H1 (cell line): ENCODE measurements at regions not wholly inside any gene's neighbourhood (a gene's known extent, or its start where the extent isn't known, plus 50 kb on each side); places are given as distances from the start of the nearest gene placed in this dataset.

Source experiments
- CTCF ChIA-PET: fragments of 300-600 bp; sonication (Branson Sonifier 250); formaldehyde crosslinking; loops from one replicate; lab custom pipeline; 2021; ENCODE audit not compliant: partially characterized antibody; lab: Charles Lee
- POLR2A ChIA-PET: fragments of 300-600 bp; sonication (Branson Sonifier 250); formaldehyde crosslinking; loops from one replicate; lab custom pipeline; 2021; ENCODE audit warnings: inconsistent platforms; ENCODE audit not compliant: partially characterized antibody; lab: Charles Lee
- DNase-seq, 2 experiments: peaks; one replicate each; pipeline versions ENCODE4 v3.0.0 to v3.0.0-alpha.2; 2010 to 2022; ENCODE audit warnings: low spot score in 2 of 2, low read depth in 1 of 2, mixed read lengths in 1 of 2
- FAIRE-seq: peaks from 2 replicates; lab custom pipeline; 2011; peaks lifted over from hg19 to GRCh38; lab: Jason Lieb, UNC
- H2AFZ ChIP-seq: 2 replicates; pipeline ENCODE4 v1.8.1; 2012; ENCODE audit warnings: low read length, inconsistent platforms
- H2AK5ac ChIP-seq: 2 replicates; pipeline ENCODE4 v1.6.1; 2013; ENCODE audit warnings: low read depth, low read length
- H2BK120ac ChIP-seq: replicated peaks from 2 replicates; pipeline ENCODE3; 2013; ENCODE audit warnings: low read depth, low read length, inconsistent platforms
- H2BK12ac ChIP-seq: 2 replicates; pipeline ENCODE4 v1.6.1; 2013; ENCODE audit warnings: low read depth, low read length
- H2BK15ac ChIP-seq: 2 replicates; pipeline ENCODE4 v1.6.1; 2013; ENCODE audit warnings: low read length
- H2BK20ac ChIP-seq: 2 replicates; pipeline ENCODE4 v1.6.1; 2013; ENCODE audit warnings: low read length
- H2BK5ac ChIP-seq: 2 replicates; pipeline ENCODE4 v1.6.1; 2013; ENCODE audit warnings: low read depth, low read length
- H3K14ac ChIP-seq: 2 replicates; pipeline ENCODE4 v1.6.1; 2013; ENCODE audit warnings: inconsistent platforms; ENCODE audit not compliant: insufficient read length
- H3K18ac ChIP-seq: 2 replicates; pipeline ENCODE4 v1.6.1; 2013; ENCODE audit warnings: low read length; ENCODE audit errors: extremely low read depth
- H3K23ac ChIP-seq: 2 replicates; pipeline ENCODE4 v1.6.1; 2013; ENCODE audit warnings: inconsistent platforms; ENCODE audit not compliant: insufficient read length
- H3K23me2 ChIP-seq: 2 replicates; pipeline ENCODE4 v1.6.1; 2013; ENCODE audit warnings: low read depth, low read length
- H3K27ac ChIP-seq: 2 replicates; pipeline ENCODE4 v1.6.1; 2011; ENCODE audit warnings: low read depth, low read length, inconsistent platforms
- H3K27me3 ChIP-seq, 4 experiments: replicated peaks in 1 of 4; 1 replicate in 1 of 4; 2 replicates in 3 of 4; pipeline versions ENCODE4 v1.6.1 to v1.8.1; 2011 to 2013; ENCODE audit warnings: low read length in 3 of 4, mild to moderate bottlenecking in 3 of 4, inconsistent platforms in 2 of 4, mixed read lengths in 2 of 4, moderate library complexity in 1 of 4; ENCODE audit not compliant: control insufficient read depth in 3 of 4, insufficient read depth in 3 of 4; ENCODE audit errors: extremely low read depth in 1 of 4
- H3K36me3 ChIP-seq, 4 experiments: 2 replicates each; pipeline versions ENCODE4 v1.6.1 to v1.8.1; 2011 to 2013; ENCODE audit warnings: mild to moderate bottlenecking in 4 of 4, low read length in 3 of 4, moderate library complexity in 2 of 4, control low read depth in 1 of 4, inconsistent platforms in 1 of 4; ENCODE audit not compliant: insufficient read depth in 4 of 4, control insufficient read depth in 2 of 4
- H3K4ac ChIP-seq: replicated peaks from 2 replicates; pipeline ENCODE3; 2013; ENCODE audit warnings: low read length, low read depth, mixed read lengths, inconsistent platforms; ENCODE audit not compliant: insufficient read length
- H3K4me1 ChIP-seq, 4 experiments: replicated peaks in 1 of 4; 1 replicate in 1 of 4; 2 replicates in 3 of 4; pipeline versions ENCODE4 v1.6.1 to v1.8.1; 2011 to 2013; ENCODE audit warnings: low read length in 3 of 4, inconsistent platforms in 2 of 4, mixed read lengths in 1 of 4; ENCODE audit not compliant: insufficient read depth in 4 of 4, control insufficient read depth in 3 of 4
- H3K4me2 ChIP-seq, 2 experiments: 2 replicates each; pipeline versions ENCODE4 v1.6.1 to v1.8.1; 2011 to 2013; ENCODE audit warnings: low read depth in 2 of 2, low read length in 2 of 2, control low read depth in 1 of 2, inconsistent platforms in 1 of 2, mild to moderate bottlenecking in 1 of 2; ENCODE audit not compliant: insufficient read depth in 1 of 2
- H3K4me3 ChIP-seq, 4 experiments: fragments of 200-600, 300-600 bp in 1 of 4; sonication (generic), shearing (Covaris generic), sonication (Bioruptor Twin) in 1 of 4; 2 replicates each; pipeline versions ENCODE4 v1.5.1 to v1.8.1; 2011 to 2016; ENCODE audit warnings: low read length in 4 of 4, low read depth in 3 of 4, control low read depth in 2 of 4, inconsistent platforms in 2 of 4, mild to moderate bottlenecking in 2 of 4, mixed read lengths in 1 of 4, moderate library complexity in 1 of 4; ENCODE audit not compliant: insufficient read depth in 2 of 4; ENCODE audit errors: extremely low read depth in 1 of 4
- H3K56ac ChIP-seq: replicated peaks from 2 replicates; pipeline ENCODE3; 2013; ENCODE audit warnings: low read depth, mild to moderate bottlenecking, mixed read lengths, low read length, inconsistent platforms; ENCODE audit not compliant: insufficient read length
- H3K79me1 ChIP-seq: 2 replicates; pipeline ENCODE4 v1.6.1; 2013; ENCODE audit warnings: low read depth, low read length, control low read depth
- H3K79me2 ChIP-seq, 2 experiments: 2 replicates each; pipeline versions ENCODE4 v1.6.1 to v1.8.1; 2012 to 2013; ENCODE audit warnings: low read length in 2 of 2, mild to moderate bottlenecking in 2 of 2, inconsistent platforms in 1 of 2; ENCODE audit not compliant: insufficient read depth in 2 of 2, control insufficient read depth in 1 of 2
- H3K9ac ChIP-seq, 4 experiments: replicated peaks in 1 of 4; 1 replicate in 1 of 4; 2 replicates in 3 of 4; pipeline versions ENCODE4 v1.6.1 to v1.8.1; 2011 to 2013; ENCODE audit warnings: low read depth in 3 of 4, low read length in 3 of 4, control low read depth in 2 of 4, mild to moderate bottlenecking in 2 of 4, moderate library complexity in 2 of 4, inconsistent platforms in 1 of 4; ENCODE audit errors: extremely low read depth in 1 of 4
- H3K9me3 ChIP-seq, 2 experiments: 2 replicates each; pipeline versions ENCODE4 v1.6.1 to v1.8.1; 2012 to 2013; ENCODE audit warnings: mild to moderate bottlenecking in 2 of 2, moderate library complexity in 2 of 2, control low read depth in 1 of 2, inconsistent platforms in 1 of 2, low read depth in 1 of 2, low read length in 1 of 2, mixed read lengths in 1 of 2; ENCODE audit not compliant: insufficient read depth in 2 of 2
- H4K20me1 ChIP-seq, 2 experiments: replicated peaks in 1 of 2; 2 replicates each; pipeline versions ENCODE3 to v1.8.1; 2011 to 2013; ENCODE audit warnings: inconsistent platforms in 2 of 2, low read length in 2 of 2, mild to moderate bottlenecking in 1 of 2; ENCODE audit not compliant: insufficient read depth in 2 of 2, control insufficient read depth in 1 of 2
- H4K5ac ChIP-seq: 2 replicates; pipeline ENCODE4 v1.6.1; 2013; ENCODE audit warnings: low read length, low read depth, mixed read lengths, inconsistent platforms; ENCODE audit not compliant: insufficient read length
- H4K8ac ChIP-seq: 2 replicates; pipeline ENCODE4 v1.8.0; 2013; ENCODE audit warnings: mild to moderate bottlenecking, moderate library complexity, low read length, inconsistent platforms; ENCODE audit not compliant: insufficient read depth; ENCODE audit errors: extremely low read depth
- H4K91ac ChIP-seq: replicated peaks from 2 replicates; pipeline ENCODE3; 2013; ENCODE audit warnings: low read length, mixed read lengths, inconsistent platforms; ENCODE audit not compliant: insufficient read length
- ASH2L ChIP-seq: fragments of 200-600, 300-600 bp; sonication (generic); IDR thresholded peaks from one replicate; pipeline ENCODE4 v1.7.1; 2017; ENCODE audit warnings: low read length
- BCL11A ChIP-seq, 2 experiments: IDR thresholded peaks; one replicate each; pipeline ENCODE4 v1.6.1; 2011; ENCODE audit warnings: low read depth in 2 of 2, low read length in 2 of 2, mild to moderate bottlenecking in 2 of 2
- CEBPB ChIP-seq: IDR thresholded peaks from 2 replicates; pipeline ENCODE4 v1.6.1; 2012; ENCODE audit warnings: low read depth, low read length
- EZH2 ChIP-seq: fragments of 200-600 bp; sonication (generic); IDR thresholded peaks from 2 replicates; pipeline ENCODE4 v1.7.1; 2012; ENCODE audit warnings: low read depth, mild to moderate bottlenecking, moderate library complexity, low read length, inconsistent platforms; ENCODE audit not compliant: severe bottlenecking
- GTF2F1 ChIP-seq: IDR thresholded peaks from 2 replicates; pipeline ENCODE4 v1.6.1; 2012; ENCODE audit warnings: low read depth, low read length, improper control_type of control experiment, borderline replicate concordance
- NANOG ChIP-seq: IDR thresholded peaks from 2 replicates; pipeline ENCODE4 v1.6.1; 2011; ENCODE audit warnings: low read length, low read depth, mild to moderate bottlenecking, inconsistent platforms; ENCODE audit not compliant: insufficient read depth, poor library complexity, severe bottlenecking
- POLR2A ChIP-seq, 2 experiments: IDR thresholded peaks; 1 replicate in 1 of 2; 2 replicates in 1 of 2; pipeline ENCODE4 v1.6.1; 2011; ENCODE audit warnings: low read depth in 2 of 2, low read length in 2 of 2, mild to moderate bottlenecking in 2 of 2; ENCODE audit errors: control extremely low read depth in 1 of 2
- RFX5 ChIP-seq: IDR thresholded peaks from 2 replicates; pipeline ENCODE4 v1.6.1; 2011; ENCODE audit warnings: low read depth, low read length, improper control_type of control experiment, borderline replicate concordance
- SIN3A ChIP-seq, 2 experiments: IDR thresholded peaks in 1 of 2; conservative IDR thresholded peaks in 1 of 2; 2 replicates each; pipeline ENCODE4 v1.6.1; 2011 to 2012; ENCODE audit warnings: low read length in 2 of 2, improper control_type of control experiment in 1 of 2, low read depth in 1 of 2, mild to moderate bottlenecking in 1 of 2
- SP4 ChIP-seq: IDR thresholded peaks from 2 replicates; pipeline ENCODE4 v1.6.1; 2012; ENCODE audit warnings: low read length, inconsistent platforms
- WGBS, 2 experiments: shearing (Covaris generic) in 1 of 2; methylation state at CpG; one replicate each; pipeline versions ENCODE4 v1.1.6 to v1.1.7; 2013 to 2015; ENCODE audit warnings: low lambda C conversion rate in 2 of 2, mixed read lengths in 2 of 2, inconsistent platforms in 1 of 2, low coverage in 1 of 2, missing lambda C conversion rate in 1 of 2; ENCODE audit not compliant: insufficient replicate concordance in 2 of 2, insufficient coverage in 1 of 2, insufficient read length in 1 of 2; ENCODE audit errors: extremely low coverage in 1 of 2, missing lambda C conversion rate in 1 of 2; 5-methylcytosine and 5-hydroxymethylcytosine counted together
- TF ChIP-seq, protein P1 (sequence below): IDR thresholded peaks from 2 replicates; pipeline ENCODE4 v1.6.1; 2011; ENCODE audit warnings: low read length, improper control_type of control experiment

GRCh38 chr4:181293014-181293413 is 950.2 kb upstream of the TENM3 start:
- Histone ChIP-seq H3K9me3 (no peaks in the 10 kb centered on the region), H3K4me3 (no peak overlapping the region), H3K79me2 (no peaks in the 10 kb centered on the region), H3K4ac (no peak overlapping the region), H3K4me1 (no peaks in the 10 kb centered on the region; a peak in 2 of 7 replicates), H2BK12ac (no peak overlapping the region), H4K20me1 (no peaks in the 10 kb centered on the region), H2BK20ac (no peak overlapping the region), H2AK5ac (no peak overlapping the region), H2BK5ac (no peak overlapping the region), H3K14ac (no peak overlapping the region), H3K23ac (no peak overlapping the region), H3K18ac (no peak overlapping the region), H3K23me2 (no peaks in the 10 kb centered on the region), H4K91ac (no peak overlapping the region), H2BK120ac (no peak overlapping the region), H3K9ac (no peak overlapping the region), H3K56ac (no peak overlapping the region), H3K79me1 (no peaks in the 10 kb centered on the region), H2AFZ (no peak overlapping the region), H2BK15ac (no peak overlapping the region), H3K27me3 (no peaks in the 10 kb centered on the region), H3K36me3 (no peaks in the 10 kb centered on the region), H4K5ac (no peak overlapping the region), H3K27ac (no peak overlapping the region), H4K8ac (no peak overlapping the region), H3K4me2 (no peak overlapping the region)
- ChIA-PET CTCF (interaction anchor here (1.0 to 3.1 kb wide), 2 partner anchors 8 to 29 kb away, joined by 3 to 18 read pairs; no protein-coding TSS in a partner anchor), POLR2A (no interaction called here)
- no peak for DNase-seq
- TF ChIP-seq CEBPB (no peak), GTF2F1 (no peak), ASH2L (no peak), NANOG (no peak), SIN3A (conservative IDR thresholded peaks at IDR 0.05 in 1 of 2, IDR thresholded peaks at IDR 0.05 in 1 of 2; ENCODE audit: low read depth in 1 of 2, low read length in 2 of 2) (no peak), BCL11A (IDR thresholded peaks at IDR 0.05; ENCODE audit: low read depth in 2 of 2, low read length in 2 of 2) (no peak), SP4 (no peak), RFX5 (no peak), EZH2 (no peak), POLR2A (IDR thresholded peaks at IDR 0.05; ENCODE audit: control extremely low read depth in 1 of 2, low read depth in 2 of 2, low read length in 2 of 2) (no peak)
- TF ChIP-seq, protein P1, sequence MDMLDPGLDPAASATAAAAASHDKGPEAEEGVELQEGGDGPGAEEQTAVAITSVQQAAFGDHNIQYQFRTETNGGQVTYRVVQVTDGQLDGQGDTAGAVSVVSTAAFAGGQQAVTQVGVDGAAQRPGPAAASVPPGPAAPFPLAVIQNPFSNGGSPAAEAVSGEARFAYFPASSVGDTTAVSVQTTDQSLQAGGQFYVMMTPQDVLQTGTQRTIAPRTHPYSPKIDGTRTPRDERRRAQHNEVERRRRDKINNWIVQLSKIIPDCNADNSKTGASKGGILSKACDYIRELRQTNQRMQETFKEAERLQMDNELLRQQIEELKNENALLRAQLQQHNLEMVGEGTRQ: no peak
- FAIRE-seq: no peak
- WGBS, 2 experiments: 97% methylated on average over 3 of the region's 3 CpGs; no CpG with 5 or more reads in 1 of the 2 experiments
